Caco-2 (cell line): ENCODE measurements at regions not wholly inside any gene's neighbourhood (a gene's known extent, or its start where the extent isn't known, plus 50 kb on each side); places are given as distances from the start of the nearest gene placed in this dataset.
A peak's percentile ranks its signal among the peaks of the same experiment; 100 is the strongest.

ENCODE experiments used
- BruUV-seq: library from RNA; stranded (reverse); fragments of 400-500 nt; replicated peaks from 2 replicates; lab custom pipeline; 2021; lab: Mats Ljungman, UMichigan
- CTCF ChIA-PET: fragments of 300-600 bp; sonication (Branson Sonifier 250); formaldehyde crosslinking; loops from one replicate; lab custom pipeline; 2022; ENCODE audit warnings: antibody characterized with exemption; lab: Charles Lee
- POLR2A ChIA-PET: fragments of 300-600 bp; sonication (Branson Sonifier 250); formaldehyde crosslinking; loops from one replicate; lab custom pipeline; 2022; ENCODE audit warnings: antibody characterized with exemption; lab: Charles Lee
- DNase-seq, 2 experiments: peaks; one replicate each; pipeline versions ENCODE4 v3.0.0 to v3.0.0-alpha.2; 2020 to 2022
- H3K27me3 ChIP-seq: replicated peaks from 2 replicates; pipeline ENCODE4 v1.6.0; 2011; ENCODE audit warnings: low read length; ENCODE audit not compliant: control insufficient read depth, insufficient read depth
- H3K36me3 ChIP-seq: 2 replicates; pipeline ENCODE4 v1.5.1; 2011; ENCODE audit warnings: low read length; ENCODE audit not compliant: control insufficient read depth, insufficient read depth
- H3K4me1 ChIP-seq: fragments of 250-450 bp; sonication (Bioruptor Pico); 2 replicates; pipeline ENCODE4 v1.5.1; 2020; ENCODE audit warnings: mild to moderate bottlenecking
- H3K4me3 ChIP-seq: 2 replicates; pipeline ENCODE4 v1.5.1; 2011; ENCODE audit warnings: low read depth, mild to moderate bottlenecking, control low read depth, low read length
- H3K9me3 ChIP-seq: fragments of 250-450 bp; sonication (Bioruptor Pico); 2 replicates; pipeline ENCODE4 v1.5.1; 2020; ENCODE audit warnings: mild to moderate bottlenecking, moderate library complexity
- H3K27ac Mint-ChIP-seq: one replicate; pipeline ENCODE4 v1.8.0; 2022; ENCODE audit warnings: mixed read lengths; ENCODE audit not compliant: unreplicated experiment
- H3K27me3 Mint-ChIP-seq: one replicate; pipeline ENCODE4 v1.8.0; 2022; ENCODE audit warnings: mixed read lengths; ENCODE audit not compliant: insufficient read depth, unreplicated experiment
- H3K36me3 Mint-ChIP-seq: one replicate; pipeline ENCODE4 v1.8.0; 2022; ENCODE audit warnings: mild to moderate bottlenecking, mixed read lengths; ENCODE audit not compliant: insufficient read depth, unreplicated experiment
- H3K4me1 Mint-ChIP-seq: one replicate; pipeline ENCODE4 v1.8.0; 2022; ENCODE audit warnings: low read depth, mixed read lengths; ENCODE audit not compliant: unreplicated experiment
- H3K4me3 Mint-ChIP-seq: one replicate; pipeline ENCODE4 v1.8.0; 2022; ENCODE audit warnings: mild to moderate bottlenecking, moderate library complexity, mixed read lengths; ENCODE audit not compliant: unreplicated experiment
- H3K9me3 Mint-ChIP-seq: one replicate; pipeline ENCODE4 v1.8.0; 2022; ENCODE audit warnings: mixed read lengths; ENCODE audit not compliant: unreplicated experiment
- intact Hi-C: fragments of 100-400 bp; cut with micrococcal nuclease; formaldehyde crosslinking; loops from one replicate; pipeline ENCODE4 v1.10.0; 2022; ENCODE audit not compliant: unreplicated experiment
- TF ChIP-seq, protein P1 (sequence below), 2 experiments: fragments of 200-600 bp in 1 of 2; IDR thresholded peaks; 1 replicate in 1 of 2; 2 replicates in 1 of 2; pipeline versions ENCODE4 v1.5.1 to v1.8.0; 2011 to 2022; ENCODE audit warnings: antibody characterized with exemption in 1 of 2, control low read depth in 1 of 2, inconsistent platforms in 1 of 2, low read depth in 1 of 2, low read length in 1 of 2, mild to moderate bottlenecking in 1 of 2, moderate library complexity in 1 of 2; ENCODE audit not compliant: insufficient read depth in 1 of 2, severe bottlenecking in 1 of 2, unreplicated experiment in 1 of 2

GRCh38 chr4:13980317-13981310 is 353.1 kb upstream of the BOD1L1 start:
- H3K4me3 ChIP-seq: no peak overlapping the region
- BruUV-seq: no TSS peak
- H3K27me3 ChIP-seq: no peaks in the 10 kb centered on the region
- peaks cover 4% of the 10 kb centered on the region; the same call in 1 of the 2 replicates for H3K4me1 ChIP-seq
- no peaks in the 10 kb centered on the region for H3K36me3 ChIP-seq
- Mint-ChIP-seq H3K27me3 (no peaks in the 10 kb centered on the region), H3K4me1 (peaks cover 7% of the 10 kb centered on the region), H3K27ac (no peak overlapping the region), H3K4me3 (no peak overlapping the region), H3K9me3 (peaks cover 35% of the 10 kb centered on the region), H3K36me3 (no peaks in the 10 kb centered on the region)
- TF ChIP-seq, protein P1, sequence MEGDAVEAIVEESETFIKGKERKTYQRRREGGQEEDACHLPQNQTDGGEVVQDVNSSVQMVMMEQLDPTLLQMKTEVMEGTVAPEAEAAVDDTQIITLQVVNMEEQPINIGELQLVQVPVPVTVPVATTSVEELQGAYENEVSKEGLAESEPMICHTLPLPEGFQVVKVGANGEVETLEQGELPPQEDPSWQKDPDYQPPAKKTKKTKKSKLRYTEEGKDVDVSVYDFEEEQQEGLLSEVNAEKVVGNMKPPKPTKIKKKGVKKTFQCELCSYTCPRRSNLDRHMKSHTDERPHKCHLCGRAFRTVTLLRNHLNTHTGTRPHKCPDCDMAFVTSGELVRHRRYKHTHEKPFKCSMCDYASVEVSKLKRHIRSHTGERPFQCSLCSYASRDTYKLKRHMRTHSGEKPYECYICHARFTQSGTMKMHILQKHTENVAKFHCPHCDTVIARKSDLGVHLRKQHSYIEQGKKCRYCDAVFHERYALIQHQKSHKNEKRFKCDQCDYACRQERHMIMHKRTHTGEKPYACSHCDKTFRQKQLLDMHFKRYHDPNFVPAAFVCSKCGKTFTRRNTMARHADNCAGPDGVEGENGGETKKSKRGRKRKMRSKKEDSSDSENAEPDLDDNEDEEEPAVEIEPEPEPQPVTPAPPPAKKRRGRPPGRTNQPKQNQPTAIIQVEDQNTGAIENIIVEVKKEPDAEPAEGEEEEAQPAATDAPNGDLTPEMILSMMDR (IDR thresholded peaks at IDR 0.05; ENCODE audit: insufficient read depth in 1 of 2, low read depth in 1 of 2, low read length in 1 of 2, severe bottlenecking in 1 of 2, unreplicated experiment in 1 of 2): no peak
- intact Hi-C loops: loop anchor here (1.0 to 2.0 kb wide), 2 partner anchors 11 to 74 kb away; no protein-coding TSS in a partner anchor
- DNase-seq: peak; percentile 7 to 42
- ChIA-PET CTCF (no interaction called here), POLR2A (no interaction called here)
- H3K9me3 ChIP-seq: no peaks in the 10 kb centered on the region

DNA sequence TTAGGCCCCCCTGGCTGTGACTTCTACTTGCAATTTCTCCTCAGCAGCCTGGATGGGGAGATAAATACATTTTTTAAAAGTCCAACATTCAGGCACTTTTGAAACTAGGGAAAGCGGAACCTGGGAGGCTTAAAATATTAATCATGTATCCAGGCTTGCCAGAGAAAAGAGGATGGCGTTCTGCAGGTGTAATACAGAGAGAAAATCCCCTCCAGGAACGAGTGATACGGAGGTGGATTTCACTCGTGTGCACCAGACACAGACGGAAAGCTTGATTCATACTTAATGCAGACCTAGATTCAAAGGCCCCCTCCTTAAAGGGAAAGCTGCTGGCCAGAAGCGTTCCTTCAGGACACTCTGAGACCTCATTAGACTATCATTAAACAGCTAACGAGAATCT is 354.0 kb upstream of the BOD1L1 start:
- Mint-ChIP-seq H3K36me3 (no peaks in the 10 kb centered on the region), H3K27ac (no peak overlapping the region), H3K9me3 (peaks cover 34% of the 10 kb centered on the region), H3K4me1 (peaks cover 7% of the 10 kb centered on the region), H3K4me3 (no peak overlapping the region), H3K27me3 (no peaks in the 10 kb centered on the region)
- no peak for DNase-seq
- no peak overlapping the region for H3K4me3 ChIP-seq
- H3K27me3 ChIP-seq: no peaks in the 10 kb centered on the region
- ChIA-PET POLR2A (no interaction called here), CTCF (no interaction called here)
- TF ChIP-seq, protein P1 (IDR thresholded peaks at IDR 0.05; ENCODE audit: insufficient read depth in 1 of 2, low read depth in 1 of 2, low read length in 1 of 2, severe bottlenecking in 1 of 2, unreplicated experiment in 1 of 2): no peak
- no peaks in the 10 kb centered on the region for H3K9me3 ChIP-seq
- BruUV-seq: no TSS peak
- no peaks in the 10 kb centered on the region for H3K36me3 ChIP-seq
- H3K4me1 ChIP-seq: peaks cover 4% of the 10 kb centered on the region; the same call in 1 of the 2 replicates
- intact Hi-C loops: loop anchor here (2.0 kb wide), 1 partner anchor 75 kb away; no protein-coding TSS in a partner anchor

- H3K4me1 ChIP-seq: peaks cover 4% of the 10 kb centered on the region; the same call in 1 of the 2 replicates
- no peak overlapping the region for H3K4me3 Mint-ChIP-seq
- H3K36me3 ChIP-seq: no peaks in the 10 kb centered on the region
- no peak overlapping the region for H3K27ac Mint-ChIP-seq
- no peaks in the 10 kb centered on the region for H3K27me3 ChIP-seq
- intact Hi-C loops: no loop called here
- TF ChIP-seq, protein P1 (IDR thresholded peaks at IDR 0.05; ENCODE audit: insufficient read depth in 1 of 2, low read depth in 1 of 2, low read length in 1 of 2, severe bottlenecking in 1 of 2, unreplicated experiment in 1 of 2): no peak
- peaks cover 29% of the 10 kb centered on the region for H3K9me3 Mint-ChIP-seq
- no peaks in the 10 kb centered on the region for H3K27me3 Mint-ChIP-seq
- no peaks in the 10 kb centered on the region for H3K9me3 ChIP-seq
- DNase-seq: no peak
- ChIA-PET CTCF (no interaction called here), POLR2A (no interaction called here)
- BruUV-seq: no TSS peak
- no peak overlapping the region for H3K4me3 ChIP-seq
- H3K4me1 Mint-ChIP-seq: peaks cover 7% of the 10 kb centered on the region
- no peaks in the 10 kb centered on the region for H3K36me3 Mint-ChIP-seq
Observed at GRCh38 chr4:13982010-13982409, 354.5 kb upstream of the BOD1L1 start.
